Peyer's patch (tissue), 4 donors: ENCODE measurements at regions not wholly inside any gene's neighbourhood (a gene's known extent, or its start where the extent isn't known, plus 50 kb on each side); places are given as distances from the start of the nearest gene placed in this dataset.

Source experiments
- POLR2A ChIP-seq, 2 donors: fragments of 450-650 bp; IDR thresholded peaks; one replicate each; pipeline ENCODE4 v1.5.1; 2017; ENCODE audit warnings: antibody characterized with exemption in 2 of 2, mild to moderate bottlenecking in 2 of 2, moderate library complexity in 2 of 2
- TF ChIP-seq, protein P1 (sequence below), 6 experiments: fragments of 450-650 bp in 4 of 6; fragments of 200-600 bp in 2 of 6; sonication (generic) in 1 of 6; IDR thresholded peaks; one replicate each; pipeline ENCODE4 v1.5.1; 2017 to 2019; ENCODE audit warnings: antibody characterized with exemption in 6 of 6, mild to moderate bottlenecking in 3 of 6, moderate library complexity in 1 of 6

DNA sequence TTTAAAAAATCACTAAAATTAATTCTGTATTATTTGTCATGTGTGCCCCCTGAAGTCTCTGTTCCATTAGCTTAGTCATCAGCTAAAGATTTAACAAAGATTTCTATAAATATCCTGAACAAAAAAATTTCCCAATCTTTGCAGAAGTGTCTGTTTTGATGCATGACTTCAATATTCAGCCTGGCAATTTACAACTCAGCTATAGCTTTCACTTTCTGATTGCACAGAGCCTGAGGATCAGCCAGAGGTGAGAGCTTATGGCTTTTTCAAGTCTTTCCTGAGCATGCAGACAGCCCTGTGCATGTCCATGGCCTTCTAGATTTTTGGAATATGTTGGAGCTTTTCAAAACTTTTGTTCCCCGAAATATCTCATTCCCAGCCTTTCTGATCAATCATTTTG lies 420.1 kb downstream of the ZNF674 start:
- TF ChIP-seq, protein P1, sequence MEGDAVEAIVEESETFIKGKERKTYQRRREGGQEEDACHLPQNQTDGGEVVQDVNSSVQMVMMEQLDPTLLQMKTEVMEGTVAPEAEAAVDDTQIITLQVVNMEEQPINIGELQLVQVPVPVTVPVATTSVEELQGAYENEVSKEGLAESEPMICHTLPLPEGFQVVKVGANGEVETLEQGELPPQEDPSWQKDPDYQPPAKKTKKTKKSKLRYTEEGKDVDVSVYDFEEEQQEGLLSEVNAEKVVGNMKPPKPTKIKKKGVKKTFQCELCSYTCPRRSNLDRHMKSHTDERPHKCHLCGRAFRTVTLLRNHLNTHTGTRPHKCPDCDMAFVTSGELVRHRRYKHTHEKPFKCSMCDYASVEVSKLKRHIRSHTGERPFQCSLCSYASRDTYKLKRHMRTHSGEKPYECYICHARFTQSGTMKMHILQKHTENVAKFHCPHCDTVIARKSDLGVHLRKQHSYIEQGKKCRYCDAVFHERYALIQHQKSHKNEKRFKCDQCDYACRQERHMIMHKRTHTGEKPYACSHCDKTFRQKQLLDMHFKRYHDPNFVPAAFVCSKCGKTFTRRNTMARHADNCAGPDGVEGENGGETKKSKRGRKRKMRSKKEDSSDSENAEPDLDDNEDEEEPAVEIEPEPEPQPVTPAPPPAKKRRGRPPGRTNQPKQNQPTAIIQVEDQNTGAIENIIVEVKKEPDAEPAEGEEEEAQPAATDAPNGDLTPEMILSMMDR (IDR thresholded peaks at IDR 0.05) = no peak
- TF ChIP-seq POLR2A (IDR thresholded peaks at IDR 0.05) = no peak
